HepG2 (cell line): ENCODE measurements at regions not wholly inside any gene's neighbourhood (a gene's known extent, or its start where the extent isn't known, plus 50 kb on each side); places are given as distances from the start of the nearest gene placed in this dataset.
A peak's percentile ranks its signal among the peaks of the same experiment; 100 is the strongest.

ENCODE experiments used
- AHDC1 ChIP-seq: sonication (generic); formaldehyde crosslinking; IDR thresholded peaks from 2 replicates; pipeline ENCODE4 v1.5.1; 2020; ENCODE audit warnings: mild to moderate bottlenecking, missing genetic modification reagents, borderline replicate concordance
- ATM ChIP-seq: fragments of 450-650 bp; IDR thresholded peaks from 2 replicates; pipeline ENCODE4 v1.7.1; 2017; ENCODE audit warnings: mild to moderate bottlenecking, borderline replicate concordance
- CBX5 ChIP-seq: sonication (generic); formaldehyde crosslinking; IDR thresholded peaks from 2 replicates; pipeline ENCODE4 v1.4.0; 2020; ENCODE audit warnings: missing genetic modification reagents, borderline replicate concordance
- FOSL1 ChIP-seq: sonication (generic); formaldehyde crosslinking; IDR thresholded peaks from 2 replicates; pipeline ENCODE4 v1.9.0; 2021; ENCODE audit warnings: missing genetic modification reagents, borderline replicate concordance
- JARID2 ChIP-seq: sonication (generic); formaldehyde crosslinking; IDR thresholded peaks from 2 replicates; pipeline ENCODE4 v1.8.1; 2023; ENCODE audit warnings: missing genetic modification reagents, inconsistent platforms; ENCODE audit not compliant: insufficient replicate concordance
- NFE2 ChIP-seq: sonication (generic); formaldehyde crosslinking; IDR thresholded peaks from 2 replicates; pipeline ENCODE4 v1.4.0; 2020; ENCODE audit warnings: missing genetic modification reagents
- NR0B2 ChIP-seq: sonication (generic); formaldehyde crosslinking; IDR thresholded peaks from 2 replicates; pipeline ENCODE4 v1.4.0; 2020; ENCODE audit warnings: mild to moderate bottlenecking, missing genetic modification reagents
- RARG ChIP-seq: sonication (generic); formaldehyde crosslinking; IDR thresholded peaks from 2 replicates; pipeline ENCODE4 v1.4.0; 2020; ENCODE audit warnings: low read depth, mild to moderate bottlenecking, missing genetic modification reagents
- RBAK ChIP-seq: sonication (generic); formaldehyde crosslinking; IDR thresholded peaks from 2 replicates; pipeline ENCODE4 v1.5.1; 2020; ENCODE audit warnings: mild to moderate bottlenecking, missing genetic modification reagents
- TCF7 ChIP-seq: sonication (generic); IDR thresholded peaks from 2 replicates; pipeline ENCODE4 v1.6.1; 2016; ENCODE audit warnings: antibody characterized with exemption, low read depth
- TMF1 ChIP-seq: sonication (generic); formaldehyde crosslinking; IDR thresholded peaks from 2 replicates; pipeline ENCODE4 v1.8.1; 2022; ENCODE audit warnings: low read depth, missing genetic modification reagents
- ZNF83 ChIP-seq: sonication (generic); formaldehyde crosslinking; IDR thresholded peaks from 2 replicates; pipeline ENCODE4 v1.4.0; 2020; ENCODE audit warnings: missing genetic modification reagents, mild to moderate bottlenecking, borderline replicate concordance
- TF ChIP-seq, protein P1 (sequence below): sonication (generic); formaldehyde crosslinking; IDR thresholded peaks from 2 replicates; pipeline ENCODE4 v1.5.1; 2020; ENCODE audit warnings: mild to moderate bottlenecking, missing genetic modification reagents, moderate library complexity
- TF ChIP-seq, protein P2 (sequence below): sonication (generic); formaldehyde crosslinking; IDR thresholded peaks from 2 replicates; pipeline ENCODE4 v1.8.0; 2022; ENCODE audit warnings: missing genetic modification reagents, low read depth, mild to moderate bottlenecking, borderline replicate concordance
- TF ChIP-seq, protein P3 (sequence below): sonication (generic); formaldehyde crosslinking; IDR thresholded peaks from 2 replicates; pipeline ENCODE4 v1.5.1; 2020; ENCODE audit warnings: mild to moderate bottlenecking, moderate library complexity, missing genetic modification reagents
- TF ChIP-seq, protein P4 (sequence below): sonication (generic); formaldehyde crosslinking; IDR thresholded peaks from 2 replicates; pipeline ENCODE4 v1.5.1; 2020; ENCODE audit warnings: missing genetic modification reagents, mild to moderate bottlenecking, borderline replicate concordance

DNA sequence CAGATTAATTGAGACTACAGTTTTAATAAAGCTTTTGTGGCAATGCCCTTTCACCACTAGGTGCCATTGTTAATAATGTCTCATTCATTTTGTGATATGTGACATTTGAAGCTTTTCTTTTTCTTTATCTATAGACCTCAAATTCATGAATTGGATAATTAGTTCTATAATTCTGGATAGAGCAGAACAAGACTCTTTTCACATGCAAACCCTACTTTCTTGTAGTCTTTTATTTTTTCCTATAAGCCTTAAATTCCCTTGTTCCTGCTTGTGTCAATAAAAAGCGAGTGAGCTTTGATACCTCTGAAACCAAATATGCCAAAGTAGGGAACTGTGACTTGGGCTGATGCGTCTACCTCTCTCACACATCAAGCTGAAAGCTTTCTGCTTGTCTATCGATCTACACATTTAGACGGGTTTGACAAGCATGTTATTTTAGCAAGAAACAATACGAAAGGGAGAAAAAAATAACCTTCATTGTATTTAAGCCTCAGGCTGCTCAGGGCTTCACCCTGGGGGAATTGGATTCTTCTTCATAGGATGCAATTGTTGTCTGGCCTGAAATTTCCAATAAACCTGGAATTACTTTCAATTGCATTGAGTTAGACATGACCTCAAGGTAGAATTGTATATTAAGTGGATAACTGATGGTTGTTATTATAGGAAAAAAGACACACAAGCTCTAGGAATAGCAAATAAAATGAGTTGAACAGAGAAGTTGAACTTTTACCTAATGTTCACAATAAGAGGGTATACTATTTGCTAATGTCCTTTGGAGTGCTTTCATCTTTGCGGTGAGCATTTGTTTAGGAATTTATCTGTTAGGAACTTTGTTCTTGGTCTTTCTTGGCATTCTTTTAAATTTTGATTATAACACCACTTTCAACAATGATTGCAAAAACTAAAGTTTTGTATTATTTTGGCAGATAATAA is 1150.2 kb upstream of the PCDH9 start (continued):
- TF ChIP-seq AHDC1 (CRISPR knock-in tag) (peak; percentile 89; the same call in 1 of the 2 replicates), ZNF83 (CRISPR knock-in tag) (no peak), RARG (CRISPR knock-in tag) (no peak), CBX5 (CRISPR knock-in tag) (no peak), JARID2 (CRISPR knock-in tag) (no peak), TCF7 (peak; percentile 93), RBAK (no peak), FOSL1 (CRISPR knock-in tag) (peak; percentile 46; the same call in 1 of the 2 replicates), NR0B2 (no peak), ATM (no peak), TMF1 (CRISPR knock-in tag) (no peak), NFE2 (CRISPR knock-in tag) (no peak)
- TF ChIP-seq, protein P1, sequence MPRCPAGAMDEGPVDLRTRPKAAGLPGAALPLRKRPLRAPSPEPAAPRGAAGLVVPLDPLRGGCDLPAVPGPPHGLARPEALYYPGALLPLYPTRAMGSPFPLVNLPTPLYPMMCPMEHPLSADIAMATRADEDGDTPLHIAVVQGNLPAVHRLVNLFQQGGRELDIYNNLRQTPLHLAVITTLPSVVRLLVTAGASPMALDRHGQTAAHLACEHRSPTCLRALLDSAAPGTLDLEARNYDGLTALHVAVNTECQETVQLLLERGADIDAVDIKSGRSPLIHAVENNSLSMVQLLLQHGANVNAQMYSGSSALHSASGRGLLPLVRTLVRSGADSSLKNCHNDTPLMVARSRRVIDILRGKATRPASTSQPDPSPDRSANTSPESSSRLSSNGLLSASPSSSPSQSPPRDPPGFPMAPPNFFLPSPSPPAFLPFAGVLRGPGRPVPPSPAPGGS (CRISPR knock-in tag), result no peak
- TF ChIP-seq, protein P2, sequence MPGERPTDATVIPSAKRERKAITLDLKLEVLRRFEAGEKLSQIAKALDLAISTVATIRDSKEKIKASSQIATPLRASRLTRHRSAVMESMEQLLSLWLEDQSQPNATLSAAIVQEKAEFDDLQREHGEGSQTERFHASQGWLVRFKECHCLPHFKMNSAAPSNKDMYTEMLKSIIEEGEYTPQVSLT (CRISPR knock-in tag), result no peak
- TF ChIP-seq, protein P3, sequence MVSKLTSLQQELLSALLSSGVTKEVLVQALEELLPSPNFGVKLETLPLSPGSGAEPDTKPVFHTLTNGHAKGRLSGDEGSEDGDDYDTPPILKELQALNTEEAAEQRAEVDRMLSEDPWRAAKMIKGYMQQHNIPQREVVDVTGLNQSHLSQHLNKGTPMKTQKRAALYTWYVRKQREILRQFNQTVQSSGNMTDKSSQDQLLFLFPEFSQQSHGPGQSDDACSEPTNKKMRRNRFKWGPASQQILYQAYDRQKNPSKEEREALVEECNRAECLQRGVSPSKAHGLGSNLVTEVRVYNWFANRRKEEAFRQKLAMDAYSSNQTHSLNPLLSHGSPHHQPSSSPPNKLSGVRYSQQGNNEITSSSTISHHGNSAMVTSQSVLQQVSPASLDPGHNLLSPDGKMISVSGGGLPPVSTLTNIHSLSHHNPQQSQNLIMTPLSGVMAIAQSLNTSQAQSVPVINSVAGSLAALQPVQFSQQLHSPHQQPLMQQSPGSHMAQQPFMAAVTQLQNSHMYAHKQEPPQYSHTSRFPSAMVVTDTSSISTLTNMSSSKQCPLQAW (CRISPR knock-in tag), result no peak
- TF ChIP-seq, protein P4, sequence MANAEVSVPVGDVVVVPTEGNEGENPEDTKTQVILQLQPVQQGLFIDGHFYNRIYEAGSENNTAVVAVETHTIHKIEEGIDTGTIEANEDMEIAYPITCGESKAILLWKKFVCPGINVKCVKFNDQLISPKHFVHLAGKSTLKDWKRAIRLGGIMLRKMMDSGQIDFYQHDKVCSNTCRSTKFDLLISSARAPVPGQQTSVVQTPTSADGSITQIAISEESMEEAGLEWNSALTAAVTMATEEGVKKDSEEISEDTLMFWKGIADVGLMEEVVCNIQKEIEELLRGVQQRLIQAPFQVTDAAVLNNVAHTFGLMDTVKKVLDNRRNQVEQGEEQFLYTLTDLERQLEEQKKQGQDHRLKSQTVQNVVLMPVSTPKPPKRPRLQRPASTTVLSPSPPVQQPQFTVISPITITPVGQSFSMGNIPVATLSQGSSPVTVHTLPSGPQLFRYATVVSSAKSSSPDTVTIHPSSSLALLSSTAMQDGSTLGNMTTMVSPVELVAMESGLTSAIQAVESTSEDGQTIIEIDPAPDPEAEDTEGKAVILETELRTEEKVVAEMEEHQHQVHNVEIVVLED (CRISPR knock-in tag), result no peak
